ENCODE measurements at regions not wholly inside any gene's neighbourhood (a gene's known extent, or its start where the extent isn't known, plus 50 kb on each side); places are given as distances from the start of the nearest gene placed in this dataset.

- no peak for TF ChIP-seq CTCF (conservative IDR thresholded peaks at IDR 0.05; ENCODE audit: low read depth, low read length)
- no peak for TF ChIP-seq EZH2 (IDR thresholded peaks at IDR 0.05; ENCODE audit: borderline replicate concordance, low read depth, low read length, poor library complexity, severe bottlenecking)
Observed at GRCh38 chr19:28615546-28615916, 597.4 kb downstream of the UQCRFS1 start.
